ENCODE measurements at regions not wholly inside any gene's neighbourhood (a gene's known extent, or its start where the extent isn't known, plus 50 kb on each side); places are given as distances from the start of the nearest gene placed in this dataset.

- TF ChIP-seq CTCF (IDR thresholded peaks at IDR 0.05) (no peak), POLR2A (IDR thresholded peaks at IDR 0.05) (no peak)
These were observed 343.4 kb upstream of the HS6ST1 start for GRCh38 chr2:128662051-128662471.

Measured in lower leg skin (tissue), 3 donors.